Mesothelial cell of epicardium (in vitro differentiated cells): ENCODE measurements at regions not wholly inside any gene's neighbourhood (a gene's known extent, or its start where the extent isn't known, plus 50 kb on each side); places are given as distances from the start of the nearest gene placed in this dataset.

Source experiments
- DNase-seq, 2 experiments: peaks; one replicate each; pipeline ENCODE4 v3.0.0; 2021; ENCODE audit warnings: low spot score in 2 of 2; ENCODE audit not compliant: unreplicated experiment in 2 of 2
- H3K27ac Mint-ChIP-seq: 2 replicates; pipeline ENCODE4 v1.8.0; 2021; ENCODE audit warnings: mixed read lengths
- H3K27me3 Mint-ChIP-seq: 2 replicates; pipeline ENCODE4 v1.8.0; 2021; ENCODE audit warnings: low read depth, mixed read lengths
- H3K36me3 Mint-ChIP-seq: 2 replicates; pipeline ENCODE4 v1.8.0; 2021; ENCODE audit warnings: mixed read lengths
- H3K4me1 Mint-ChIP-seq: 2 replicates; pipeline ENCODE4 v1.8.0; 2021; ENCODE audit warnings: mixed read lengths
- H3K4me3 Mint-ChIP-seq: 2 replicates; pipeline ENCODE4 v1.8.0; 2021; ENCODE audit warnings: mild to moderate bottlenecking, moderate library complexity, mixed read lengths
- H3K9me3 Mint-ChIP-seq: 2 replicates; pipeline ENCODE4 v1.8.0; 2021; ENCODE audit warnings: mixed read lengths
- CTCF ChIP-seq: fragments of 200-600 bp; sonication (generic); IDR thresholded peaks from one replicate; pipeline ENCODE4 v1.5.0; 2021; ENCODE audit warnings: antibody characterized with exemption; ENCODE audit not compliant: unreplicated experiment

GRCh38 chr7:88363249-88363648, 56.6 kb upstream of the STEAP4 start:
- no peak for TF ChIP-seq CTCF
- Mint-ChIP-seq H3K27me3 (no peaks in the 10 kb centered on the region), H3K9me3 (no peaks in the 10 kb centered on the region), H3K4me1 (peaks cover 25% of the 10 kb centered on the region), H3K27ac (no peak overlapping the region), H3K4me3 (no peak overlapping the region), H3K36me3 (no peaks in the 10 kb centered on the region)
- DNase-seq = no peak

GRCh38 chr7:88361357-88361756, 54.7 kb upstream of the STEAP4 start:
- H3K27me3 Mint-ChIP-seq = no peaks in the 10 kb centered on the region
- H3K4me3 Mint-ChIP-seq = no peak overlapping the region
- peaks cover 20% of the 10 kb centered on the region for H3K4me1 Mint-ChIP-seq

GRCh38 chr7:88358881-88359280, 52.2 kb upstream of the STEAP4 start:
- Mint-ChIP-seq H3K36me3 (no peaks in the 10 kb centered on the region), H3K9me3 (no peaks in the 10 kb centered on the region), H3K4me1 (peaks cover 2% of the 10 kb centered on the region), H3K27me3 (peaks cover 4% of the 10 kb centered on the region), H3K27ac (no peak overlapping the region), H3K4me3 (no peak overlapping the region)
- no peak for TF ChIP-seq CTCF
- DNase-seq = no peak

More at GRCh38 chr7:88361357-88361756, 54.7 kb upstream of the STEAP4 start:
- no peaks in the 10 kb centered on the region for H3K36me3 Mint-ChIP-seq
- no peaks in the 10 kb centered on the region for H3K9me3 Mint-ChIP-seq
- no peak for DNase-seq
- no peak overlapping the region for H3K27ac Mint-ChIP-seq
- TF ChIP-seq CTCF = no peak

- Mint-ChIP-seq H3K9me3 (no peaks in the 10 kb centered on the region), H3K27ac (no peak overlapping the region), H3K36me3 (no peaks in the 10 kb centered on the region), H3K4me3 (no peak overlapping the region), H3K27me3 (peaks cover 7% of the 10 kb centered on the region), H3K4me1 (peaks cover 2% of the 10 kb centered on the region)
- TF ChIP-seq CTCF = no peak
- DNase-seq = no peak
Measured at GRCh38 chr7:88358526-88358838, 51.8 kb upstream of the STEAP4 start.

- Mint-ChIP-seq H3K4me3 (no peak overlapping the region), H3K4me1 (peaks cover 2% of the 10 kb centered on the region), H3K27me3 (peaks cover 11% of the 10 kb centered on the region), H3K27ac (no peak overlapping the region), H3K36me3 (no peaks in the 10 kb centered on the region), H3K9me3 (no peaks in the 10 kb centered on the region)
- no peak for TF ChIP-seq CTCF
- no peak for DNase-seq
Measured at GRCh38 chr7:88357781-88358525, 51.3 kb upstream of the STEAP4 start.

- Mint-ChIP-seq H3K27ac (no peak overlapping the region), H3K27me3 (peaks cover 11% of the 10 kb centered on the region), H3K36me3 (no peaks in the 10 kb centered on the region), H3K4me1 (peaks cover 2% of the 10 kb centered on the region), H3K4me3 (no peak overlapping the region), H3K9me3 (no peaks in the 10 kb centered on the region)
- no peak for DNase-seq
- TF ChIP-seq CTCF = no peak
Measured at GRCh38 chr7:88357294-88357693, 50.6 kb upstream of the STEAP4 start.
